ENCODE measurements at regions not wholly inside any gene's neighbourhood (a gene's known extent, or its start where the extent isn't known, plus 50 kb on each side); places are given as distances from the start of the nearest gene placed in this dataset.

DNA sequence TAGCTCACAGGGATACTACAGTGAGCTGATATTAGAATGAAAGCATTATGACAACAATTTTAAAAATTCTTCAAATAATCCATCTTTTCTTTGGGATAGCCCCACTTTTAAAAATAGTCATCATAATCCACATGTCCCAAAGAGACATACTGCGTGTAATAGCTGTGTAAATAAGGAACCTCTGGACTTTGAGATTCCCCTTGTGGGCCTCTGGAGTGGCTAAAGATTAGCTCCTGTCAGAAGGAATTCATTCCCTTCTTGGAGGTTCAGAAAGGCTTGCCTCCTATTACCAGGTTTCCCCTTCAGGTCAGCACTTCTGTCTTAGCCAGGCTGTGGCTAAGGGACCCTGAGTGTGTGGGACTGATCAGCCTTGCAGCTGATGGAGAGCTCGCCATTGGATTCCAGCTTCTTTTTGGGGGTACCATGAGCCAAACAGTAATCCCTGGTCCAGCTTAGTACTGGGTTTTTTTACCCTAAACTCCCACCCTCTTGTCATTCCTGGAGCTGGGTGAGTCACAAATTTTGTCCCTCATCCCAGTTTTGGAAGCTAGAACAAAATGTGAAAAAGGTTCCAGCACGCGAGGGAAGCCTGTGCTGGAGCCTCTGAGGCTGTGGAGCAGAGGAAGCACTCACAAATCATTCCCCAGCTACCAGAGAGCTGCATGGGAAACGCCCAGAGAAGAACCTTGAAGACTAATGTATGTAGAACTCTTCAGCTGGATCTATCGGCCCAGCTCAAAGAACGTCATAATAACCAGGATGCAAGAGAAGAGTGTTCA is 96.7 kb downstream of the RNASEH2B start:
- TF ChIP-seq, protein P1, sequence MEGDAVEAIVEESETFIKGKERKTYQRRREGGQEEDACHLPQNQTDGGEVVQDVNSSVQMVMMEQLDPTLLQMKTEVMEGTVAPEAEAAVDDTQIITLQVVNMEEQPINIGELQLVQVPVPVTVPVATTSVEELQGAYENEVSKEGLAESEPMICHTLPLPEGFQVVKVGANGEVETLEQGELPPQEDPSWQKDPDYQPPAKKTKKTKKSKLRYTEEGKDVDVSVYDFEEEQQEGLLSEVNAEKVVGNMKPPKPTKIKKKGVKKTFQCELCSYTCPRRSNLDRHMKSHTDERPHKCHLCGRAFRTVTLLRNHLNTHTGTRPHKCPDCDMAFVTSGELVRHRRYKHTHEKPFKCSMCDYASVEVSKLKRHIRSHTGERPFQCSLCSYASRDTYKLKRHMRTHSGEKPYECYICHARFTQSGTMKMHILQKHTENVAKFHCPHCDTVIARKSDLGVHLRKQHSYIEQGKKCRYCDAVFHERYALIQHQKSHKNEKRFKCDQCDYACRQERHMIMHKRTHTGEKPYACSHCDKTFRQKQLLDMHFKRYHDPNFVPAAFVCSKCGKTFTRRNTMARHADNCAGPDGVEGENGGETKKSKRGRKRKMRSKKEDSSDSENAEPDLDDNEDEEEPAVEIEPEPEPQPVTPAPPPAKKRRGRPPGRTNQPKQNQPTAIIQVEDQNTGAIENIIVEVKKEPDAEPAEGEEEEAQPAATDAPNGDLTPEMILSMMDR (IDR thresholded peaks at IDR 0.05): no peak
- Histone ChIP-seq H3K27ac (peak overlapping the region; percentile 39 to 79), H3K36me3 (no peaks in the 10 kb centered on the region), H3K4me1 (ENCODE audit: control insufficient read depth in 1 of 2, low read depth in 2 of 2) (peaks cover 16 to 22% of the 10 kb centered on the region in 2 donors), H3K27me3 (replicated peaks; ENCODE audit: insufficient read depth) (no peaks in the 10 kb centered on the region), H3K4me3 (peak overlapping the region; percentile 12), H3K9me3 (no peaks in the 10 kb centered on the region)
- ATAC-seq (ENCODE audit: insufficient number of reproducible peaks, low FRiP score, low read depth) (peak; percentile 92), DNase-seq (ENCODE audit: low spot score) (peak; percentile 12)

Data from thoracic aorta (tissue), 2 donors.